MG63 (cell line): ENCODE measurements at regions not wholly inside any gene's neighbourhood (a gene's known extent, or its start where the extent isn't known, plus 50 kb on each side); places are given as distances from the start of the nearest gene placed in this dataset.

Experiments used
- DNase-seq: peaks from one replicate; pipeline ENCODE4 v3.0.0-alpha.2; 2020
- H3K27me3 ChIP-seq: fragments of 250-450 bp; sonication (Bioruptor Pico); 2 replicates; pipeline ENCODE4 v1.5.1; 2020; ENCODE audit warnings: mild to moderate bottlenecking, moderate library complexity
- H3K36me3 ChIP-seq: fragments of 250-450 bp; sonication (Bioruptor Pico); 2 replicates; pipeline ENCODE4 v1.5.1; 2020; ENCODE audit warnings: mild to moderate bottlenecking, moderate library complexity
- H3K4me3 ChIP-seq: fragments of 250-450 bp; sonication (Bioruptor Pico); 2 replicates; pipeline ENCODE4 v1.5.1; 2020; ENCODE audit warnings: mild to moderate bottlenecking, moderate library complexity
- H3K9me3 ChIP-seq: fragments of 250-450 bp; sonication (Bioruptor Pico); 2 replicates; pipeline ENCODE4 v1.5.1; 2020; ENCODE audit warnings: mild to moderate bottlenecking, moderate library complexity

GRCh38 chr13:105442949-105443699 is 1092.3 kb downstream of the EFNB2 start:
- peak; percentile 29 for DNase-seq
- no peak overlapping the region for H3K4me3 ChIP-seq
- H3K9me3 ChIP-seq = no peaks in the 10 kb centered on the region
- H3K27me3 ChIP-seq = no peaks in the 10 kb centered on the region
- H3K36me3 ChIP-seq = no peaks in the 10 kb centered on the region

- Histone ChIP-seq H3K36me3 (no peaks in the 10 kb centered on the region), H3K9me3 (no peaks in the 10 kb centered on the region), H3K27me3 (no peaks in the 10 kb centered on the region), H3K4me3 (no peak overlapping the region)
- no peak for DNase-seq
Measured at GRCh38 chr13:105442040-105442439, 1093.4 kb downstream of the EFNB2 start.

GRCh38 chr13:105441051-105441750 is 1094.3 kb downstream of the EFNB2 start:
- H3K4me3 ChIP-seq = no peak overlapping the region
- H3K27me3 ChIP-seq = no peaks in the 10 kb centered on the region
- DNase-seq = no peak
- no peaks in the 10 kb centered on the region for H3K36me3 ChIP-seq
- no peaks in the 10 kb centered on the region for H3K9me3 ChIP-seq

- DNase-seq = no peak
- H3K9me3 ChIP-seq = no peaks in the 10 kb centered on the region
- H3K36me3 ChIP-seq = no peaks in the 10 kb centered on the region
- no peak overlapping the region for H3K4me3 ChIP-seq
- H3K27me3 ChIP-seq = no peaks in the 10 kb centered on the region
Measured at GRCh38 chr13:105436943-105437342, 1098.5 kb downstream of the EFNB2 start.

GRCh38 chr13:105432438-105432837 is 1103.0 kb downstream of the EFNB2 start:
- H3K9me3 ChIP-seq = no peaks in the 10 kb centered on the region
- no peak overlapping the region for H3K4me3 ChIP-seq
- no peaks in the 10 kb centered on the region for H3K27me3 ChIP-seq
- DNase-seq = no peak
- H3K36me3 ChIP-seq = no peaks in the 10 kb centered on the region

- H3K27me3 ChIP-seq = no peaks in the 10 kb centered on the region
- DNase-seq = no peak
- no peaks in the 10 kb centered on the region for H3K9me3 ChIP-seq
- no peaks in the 10 kb centered on the region for H3K36me3 ChIP-seq
- H3K4me3 ChIP-seq = no peak overlapping the region
Measured at GRCh38 chr13:105428811-105429210, 1106.7 kb downstream of the EFNB2 start.

- Histone ChIP-seq H3K36me3 (no peaks in the 10 kb centered on the region), H3K27me3 (no peaks in the 10 kb centered on the region), H3K9me3 (no peaks in the 10 kb centered on the region), H3K4me3 (no peak overlapping the region)
- no peak for DNase-seq
Measured at GRCh38 chr13:105426441-105426840, 1109.0 kb downstream of the EFNB2 start.

GRCh38 chr13:105414639-105415038 is 1120.8 kb downstream of the EFNB2 start:
- Histone ChIP-seq H3K4me3 (no peak overlapping the region), H3K27me3 (no peaks in the 10 kb centered on the region), H3K36me3 (no peaks in the 10 kb centered on the region), H3K9me3 (no peaks in the 10 kb centered on the region)
- DNase-seq = no peak

- H3K4me3 ChIP-seq = no peak overlapping the region
- H3K9me3 ChIP-seq = no peaks in the 10 kb centered on the region
- H3K27me3 ChIP-seq = no peaks in the 10 kb centered on the region
- no peak for DNase-seq
- no peaks in the 10 kb centered on the region for H3K36me3 ChIP-seq
Measured at GRCh38 chr13:105412171-105412570, 1123.3 kb downstream of the EFNB2 start.

- H3K4me3 ChIP-seq = peak overlapping the region; percentile 34
- H3K9me3 ChIP-seq = no peaks in the 10 kb centered on the region
- H3K27me3 ChIP-seq = no peaks in the 10 kb centered on the region
- DNase-seq = peak; percentile 66
- no peaks in the 10 kb centered on the region for H3K36me3 ChIP-seq
Measured at GRCh38 chr13:105410602-105411001, 1124.9 kb downstream of the EFNB2 start.

GRCh38 chr13:105406551-105406950 is 1128.9 kb downstream of the EFNB2 start:
- DNase-seq = no peak
- no peaks in the 10 kb centered on the region for H3K9me3 ChIP-seq
- H3K36me3 ChIP-seq = no peaks in the 10 kb centered on the region
- no peaks in the 10 kb centered on the region for H3K27me3 ChIP-seq
- H3K4me3 ChIP-seq = no peak overlapping the region

- no peak for DNase-seq
- Histone ChIP-seq H3K36me3 (no peaks in the 10 kb centered on the region), H3K9me3 (no peaks in the 10 kb centered on the region), H3K27me3 (no peaks in the 10 kb centered on the region), H3K4me3 (no peak overlapping the region)
Measured at GRCh38 chr13:105403086-105403485, 1132.4 kb downstream of the EFNB2 start.

- Histone ChIP-seq H3K27me3 (no peaks in the 10 kb centered on the region), H3K4me3 (no peak overlapping the region), H3K36me3 (no peaks in the 10 kb centered on the region), H3K9me3 (no peaks in the 10 kb centered on the region; the same call in 1 of the 2 replicates)
- no peak for DNase-seq
Measured at GRCh38 chr13:105395041-105395440, 1140.4 kb downstream of the EFNB2 start.

- no peak overlapping the region for H3K4me3 ChIP-seq
- DNase-seq = no peak
Measured at GRCh38 chr13:105389373-105389772, 1146.1 kb downstream of the EFNB2 start.

GRCh38 chr13:105377452-105377851 is 1158.0 kb downstream of the EFNB2 start:
- Histone ChIP-seq H3K9me3 (no peaks in the 10 kb centered on the region), H3K4me3 (no peak overlapping the region), H3K36me3 (no peaks in the 10 kb centered on the region), H3K27me3 (no peaks in the 10 kb centered on the region)
- no peak for DNase-seq

More at GRCh38 chr13:105389373-105389772, 1146.1 kb downstream of the EFNB2 start:
- no peaks in the 10 kb centered on the region for H3K27me3 ChIP-seq
- H3K36me3 ChIP-seq = no peaks in the 10 kb centered on the region
- H3K9me3 ChIP-seq = no peaks in the 10 kb centered on the region

- DNase-seq = no peak
- Histone ChIP-seq H3K9me3 (no peaks in the 10 kb centered on the region), H3K4me3 (no peak overlapping the region), H3K36me3 (no peaks in the 10 kb centered on the region), H3K27me3 (no peaks in the 10 kb centered on the region)
Measured at GRCh38 chr13:105370011-105370650, 1165.3 kb downstream of the EFNB2 start.

- no peak overlapping the region for H3K4me3 ChIP-seq
- H3K9me3 ChIP-seq = no peaks in the 10 kb centered on the region
- no peak for DNase-seq
- H3K36me3 ChIP-seq = no peaks in the 10 kb centered on the region
- H3K27me3 ChIP-seq = no peaks in the 10 kb centered on the region
Measured at GRCh38 chr13:105368781-105369180, 1166.7 kb downstream of the EFNB2 start.
